ENCODE measurements at regions not wholly inside any gene's neighbourhood (a gene's known extent, or its start where the extent isn't known, plus 50 kb on each side); places are given as distances from the start of the nearest gene placed in this dataset.

GRCh38 chr16:73996624-73997339 is 299.8 kb upstream of the PSMD7 start:
- no peaks in the 10 kb centered on the region for H3K36me3 ChIP-seq
- no peak overlapping the region for H3K4me3 ChIP-seq (ENCODE audit: low read depth, low read length)
- no peak overlapping the region for H3K27ac ChIP-seq
- TF ChIP-seq CTCF (IDR thresholded peaks at IDR 0.05; ENCODE audit: low read depth, low read length), result no peak
- H3K9me3 ChIP-seq (ENCODE audit: severe bottlenecking), result no peaks in the 10 kb centered on the region
- DNase-seq, result no peak
- H3K27me3 ChIP-seq (ENCODE audit: insufficient read depth, low read depth, severe bottlenecking), result peaks cover 4% of the 10 kb centered on the region

- TF ChIP-seq CTCF (IDR thresholded peaks at IDR 0.05; ENCODE audit: low read depth, low read length), result no peak
- no peak for DNase-seq
- Histone ChIP-seq H3K27me3 (ENCODE audit: insufficient read depth, low read depth, severe bottlenecking) (peaks cover 10% of the 10 kb centered on the region), H3K4me3 (ENCODE audit: low read depth, low read length) (no peak overlapping the region), H3K36me3 (no peaks in the 10 kb centered on the region), H3K9me3 (ENCODE audit: severe bottlenecking) (no peaks in the 10 kb centered on the region), H3K27ac (no peak overlapping the region)
Observed at GRCh38 chr16:73993878-73994277, 302.7 kb upstream of the PSMD7 start.

- no peak for DNase-seq
- Histone ChIP-seq H3K4me3 (ENCODE audit: low read depth, low read length) (no peak overlapping the region), H3K36me3 (no peaks in the 10 kb centered on the region), H3K27me3 (ENCODE audit: insufficient read depth, low read depth, severe bottlenecking) (peaks cover 19% of the 10 kb centered on the region), H3K9me3 (ENCODE audit: severe bottlenecking) (no peaks in the 10 kb centered on the region), H3K27ac (no peak overlapping the region)
- TF ChIP-seq CTCF (IDR thresholded peaks at IDR 0.05; ENCODE audit: low read depth, low read length), result no peak
Observed at GRCh38 chr16:73978407-73978784, 318.2 kb upstream of the PSMD7 start.

- no peaks in the 10 kb centered on the region for H3K36me3 ChIP-seq
- DNase-seq, result no peak
- TF ChIP-seq CTCF (IDR thresholded peaks at IDR 0.05; ENCODE audit: low read depth, low read length), result no peak
- no peaks in the 10 kb centered on the region for H3K9me3 ChIP-seq (ENCODE audit: severe bottlenecking)
- no peak overlapping the region for H3K4me3 ChIP-seq (ENCODE audit: low read depth, low read length)
- peaks cover 27% of the 10 kb centered on the region for H3K27me3 ChIP-seq (ENCODE audit: insufficient read depth, low read depth, severe bottlenecking)
- H3K27ac ChIP-seq, result no peak overlapping the region
Observed at GRCh38 chr16:73976644-73977043, 320.0 kb upstream of the PSMD7 start.

- Histone ChIP-seq H3K27ac (no peak overlapping the region), H3K36me3 (no peaks in the 10 kb centered on the region), H3K4me3 (ENCODE audit: low read depth, low read length) (no peak overlapping the region), H3K27me3 (ENCODE audit: insufficient read depth, low read depth, severe bottlenecking) (peaks cover 19% of the 10 kb centered on the region), H3K9me3 (ENCODE audit: severe bottlenecking) (no peaks in the 10 kb centered on the region)
- no peak for TF ChIP-seq CTCF (IDR thresholded peaks at IDR 0.05; ENCODE audit: low read depth, low read length)
- DNase-seq, result no peak
Observed at GRCh38 chr16:73973174-73973573, 323.4 kb upstream of the PSMD7 start.

- Histone ChIP-seq H3K36me3 (no peaks in the 10 kb centered on the region), H3K27me3 (ENCODE audit: insufficient read depth, low read depth, severe bottlenecking) (peaks cover 8% of the 10 kb centered on the region), H3K9me3 (ENCODE audit: severe bottlenecking) (no peaks in the 10 kb centered on the region), H3K4me3 (ENCODE audit: low read depth, low read length) (no peak overlapping the region), H3K27ac (no peak overlapping the region)
- no peak for DNase-seq
- TF ChIP-seq CTCF (IDR thresholded peaks at IDR 0.05; ENCODE audit: low read depth, low read length), result no peak
Observed at GRCh38 chr16:73966851-73967250, 329.8 kb upstream of the PSMD7 start.
